GM23338 (cell line): ENCODE measurements at regions not wholly inside any gene's neighbourhood (a gene's known extent, or its start where the extent isn't known, plus 50 kb on each side); places are given as distances from the start of the nearest gene placed in this dataset.

Experiments used
- ATAC-seq: fragments of 200-7000 bp; cut with Tn5 transposase; 3 replicates; pipeline ENCODE4 v1.9.1; 2020
- DNase-seq: peaks from one replicate; pipeline ENCODE4 v3.0.0-alpha.2; 2015; ENCODE audit warnings: low spot score
- H2AFZ ChIP-seq: fragments of 200-600 bp; sonication (generic); 2 replicates; pipeline ENCODE4 v1.8.0; 2016; ENCODE audit warnings: antibody characterized with exemption, mild to moderate bottlenecking, moderate library complexity
- H3F3A ChIP-seq: fragments of 200-600 bp; sonication (generic); replicated peaks from 2 replicates; pipeline ENCODE4 v1.8.0; 2017; ENCODE audit warnings: antibody characterized with exemption, mixed run types, low read depth
- H3K27ac ChIP-seq: fragments of 200-600 bp; sonication (generic); 2 replicates; pipeline ENCODE4 v1.6.1; 2016; ENCODE audit warnings: low read depth
- H3K27me3 ChIP-seq: fragments of 200-600 bp; sonication (generic); 2 replicates; pipeline ENCODE4 v1.8.0; 2016; ENCODE audit warnings: mild to moderate bottlenecking, mixed run types, moderate library complexity; ENCODE audit not compliant: insufficient read depth
- H3K36me3 ChIP-seq: fragments of 200-600 bp; sonication (generic); 2 replicates; pipeline ENCODE4 v1.8.0; 2016; ENCODE audit warnings: mild to moderate bottlenecking; ENCODE audit not compliant: insufficient read depth
- H3K4me1 ChIP-seq: fragments of 200-600 bp; sonication (generic); 2 replicates; pipeline ENCODE4 v1.8.0; 2016; ENCODE audit warnings: mild to moderate bottlenecking, moderate library complexity; ENCODE audit not compliant: insufficient read depth
- H3K4me2 ChIP-seq: fragments of 200-600 bp; sonication (generic); 2 replicates; pipeline ENCODE4 v1.7.1; 2017; ENCODE audit warnings: mixed run types
- H3K4me3 ChIP-seq: fragments of 200-600 bp; sonication (generic); 2 replicates; pipeline ENCODE4 v1.6.1; 2016; ENCODE audit warnings: mixed run types
- H3K79me2 ChIP-seq: fragments of 200-600 bp; sonication (generic); replicated peaks from 2 replicates; pipeline ENCODE4 v1.8.0; 2017; ENCODE audit warnings: mild to moderate bottlenecking; ENCODE audit not compliant: insufficient read depth
- H3K9me2 ChIP-seq: fragments of 200-600 bp; sonication (generic); 2 replicates; pipeline ENCODE4 v1.8.0; 2017; ENCODE audit not compliant: insufficient read depth
- H4K20me1 ChIP-seq: fragments of 200-600 bp; sonication (generic); replicated peaks from 2 replicates; pipeline ENCODE4 v1.8.0; 2017; ENCODE audit warnings: mild to moderate bottlenecking; ENCODE audit not compliant: insufficient read depth
- H3K27ac Mint-ChIP-seq: 2 replicates; pipeline ENCODE4 v1.8.0; 2020; ENCODE audit warnings: inconsistent platforms, mild to moderate bottlenecking, moderate library complexity, mixed read lengths
- H3K27me3 Mint-ChIP-seq: 3 replicates; pipeline ENCODE4 v1.8.0; 2022; ENCODE audit warnings: low read depth, mild to moderate bottlenecking, moderate library complexity, mixed read lengths, inconsistent platforms; ENCODE audit not compliant: insufficient read depth, poor library complexity
- H3K36me3 Mint-ChIP-seq: 3 replicates; pipeline ENCODE4 v1.8.0; 2021; ENCODE audit warnings: low read depth, mild to moderate bottlenecking, inconsistent platforms, moderate library complexity, mixed read lengths
- H3K4me1 Mint-ChIP-seq: 3 replicates; pipeline ENCODE4 v1.8.0; 2020; ENCODE audit warnings: mild to moderate bottlenecking, inconsistent platforms, mixed read lengths
- H3K4me3 Mint-ChIP-seq: 3 replicates; pipeline ENCODE4 v1.8.0; 2021; ENCODE audit warnings: moderate library complexity, mild to moderate bottlenecking, inconsistent platforms, mixed read lengths
- H3K9me3 Mint-ChIP-seq: 3 replicates; pipeline ENCODE4 v1.8.0; 2020; ENCODE audit warnings: moderate library complexity, mild to moderate bottlenecking, inconsistent platforms, mixed read lengths
- EZH2phosphoT487 ChIP-seq: fragments of 200-600 bp; sonication (generic); IDR thresholded peaks from one replicate; pipeline ENCODE4 v1.8.1; 2018; ENCODE audit warnings: antibody characterized with exemption; ENCODE audit not compliant: unreplicated experiment
- JUNB ChIP-seq: IDR thresholded peaks from one replicate; pipeline ENCODE4 v1.6.1; 2016; ENCODE audit warnings: antibody characterized with exemption; ENCODE audit not compliant: unreplicated experiment
- STAT1 ChIP-seq: IDR thresholded peaks from one replicate; pipeline ENCODE4 v1.6.1; 2016; ENCODE audit warnings: antibody characterized with exemption; ENCODE audit not compliant: unreplicated experiment
- ZNF114 ChIP-seq: fragments of 250-450 bp; sonication (Bioruptor Pico); IDR thresholded peaks from 2 replicates; pipeline ENCODE4 v1.5.0; 2020; ENCODE audit warnings: mild to moderate bottlenecking, moderate library complexity
- TF ChIP-seq, protein P1 (sequence below), 2 experiments: fragments of 200-600 bp in 1 of 2; sonication (generic) in 1 of 2; conservative IDR thresholded peaks; 2 replicates each; pipeline versions ENCODE4 v1.5.1 to v1.6.1; 2016 to 2017; ENCODE audit warnings: antibody characterized with exemption in 2 of 2, low read depth in 2 of 2, mild to moderate bottlenecking in 2 of 2, moderate library complexity in 1 of 2
- TF ChIP-seq, protein P2 (sequence below): IDR thresholded peaks from one replicate; pipeline ENCODE4 v1.6.1; 2018; ENCODE audit warnings: antibody characterized with exemption; ENCODE audit not compliant: unreplicated experiment

DNA sequence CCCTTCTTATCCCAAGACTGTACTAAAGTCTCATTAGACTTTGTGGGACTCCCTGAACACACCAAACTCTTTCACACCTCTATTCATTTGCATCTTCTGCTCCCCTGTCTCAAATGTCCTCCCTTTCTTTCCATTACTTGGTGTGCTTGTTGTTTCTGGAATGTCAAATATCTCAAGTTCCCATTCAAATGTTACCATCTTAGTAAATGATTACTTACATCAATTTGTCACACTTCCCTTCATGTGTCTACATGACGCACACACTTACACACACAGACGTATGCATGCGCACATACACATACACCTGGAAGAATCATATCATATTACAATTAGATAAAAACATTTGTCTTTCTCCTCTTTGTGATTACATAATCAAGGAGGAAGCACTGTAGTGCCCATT, 210.8 kb upstream of the TEX13C start:
- no peak overlapping the region for H3K4me3 Mint-ChIP-seq

DNA sequence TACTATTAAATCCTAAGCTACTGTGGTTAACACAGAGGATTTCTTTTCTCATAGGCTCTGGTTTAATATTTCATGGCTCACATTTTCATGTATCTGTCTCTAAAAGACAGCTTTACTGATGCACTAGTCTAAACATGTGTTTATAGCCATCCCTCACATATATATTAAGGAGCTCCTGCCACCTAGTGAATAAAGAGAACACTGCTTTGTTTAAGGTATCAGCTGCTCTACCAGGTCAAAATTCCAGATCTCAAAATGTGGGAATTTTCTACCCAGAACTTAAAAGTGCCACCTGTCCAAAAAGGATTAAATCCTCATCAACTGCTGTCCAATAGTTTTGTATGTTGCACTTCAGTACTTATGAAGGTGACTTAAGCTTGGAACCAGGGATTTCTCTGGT, 188.5 kb upstream of the TEX13C start:
- Histone ChIP-seq H3K4me2 (no peak overlapping the region), H3K4me3 (no peak overlapping the region), H3K79me2 (no peaks in the 10 kb centered on the region), H3K27me3 (no peaks in the 10 kb centered on the region), H2AFZ (no peak overlapping the region), H3K9me2 (no peaks in the 10 kb centered on the region), H3K36me3 (no peaks in the 10 kb centered on the region), H3K27ac (no peak overlapping the region), H4K20me1 (no peaks in the 10 kb centered on the region), H3K4me1 (no peaks in the 10 kb centered on the region), H3F3A (no peaks in the 10 kb centered on the region)
- DNase-seq = peak; percentile 20
- Mint-ChIP-seq H3K27me3 (peaks cover 1% of the 10 kb centered on the region), H3K4me3 (no peak overlapping the region), H3K36me3 (peaks cover 4% of the 10 kb centered on the region; the same call in 2 of the 3 replicates), H3K27ac (no peak overlapping the region), H3K9me3 (peaks cover 4% of the 10 kb centered on the region; the same call in 2 of the 3 replicates), H3K4me1 (no peaks in the 10 kb centered on the region)
- peak; percentile 53 for ATAC-seq
- TF ChIP-seq JUNB (no peak), EZH2phosphoT487 (no peak)
- TF ChIP-seq, protein P1, sequence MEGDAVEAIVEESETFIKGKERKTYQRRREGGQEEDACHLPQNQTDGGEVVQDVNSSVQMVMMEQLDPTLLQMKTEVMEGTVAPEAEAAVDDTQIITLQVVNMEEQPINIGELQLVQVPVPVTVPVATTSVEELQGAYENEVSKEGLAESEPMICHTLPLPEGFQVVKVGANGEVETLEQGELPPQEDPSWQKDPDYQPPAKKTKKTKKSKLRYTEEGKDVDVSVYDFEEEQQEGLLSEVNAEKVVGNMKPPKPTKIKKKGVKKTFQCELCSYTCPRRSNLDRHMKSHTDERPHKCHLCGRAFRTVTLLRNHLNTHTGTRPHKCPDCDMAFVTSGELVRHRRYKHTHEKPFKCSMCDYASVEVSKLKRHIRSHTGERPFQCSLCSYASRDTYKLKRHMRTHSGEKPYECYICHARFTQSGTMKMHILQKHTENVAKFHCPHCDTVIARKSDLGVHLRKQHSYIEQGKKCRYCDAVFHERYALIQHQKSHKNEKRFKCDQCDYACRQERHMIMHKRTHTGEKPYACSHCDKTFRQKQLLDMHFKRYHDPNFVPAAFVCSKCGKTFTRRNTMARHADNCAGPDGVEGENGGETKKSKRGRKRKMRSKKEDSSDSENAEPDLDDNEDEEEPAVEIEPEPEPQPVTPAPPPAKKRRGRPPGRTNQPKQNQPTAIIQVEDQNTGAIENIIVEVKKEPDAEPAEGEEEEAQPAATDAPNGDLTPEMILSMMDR (conservative IDR thresholded peaks at IDR 0.05; ENCODE audit: low read depth in 2 of 2) = peak; percentile 41 to 44

More for the DNA sequence above, 210.8 kb upstream of the TEX13C start:
- H3K4me3 ChIP-seq = no peak overlapping the region
- Mint-ChIP-seq H3K9me3 (no peaks in the 10 kb centered on the region), H3K4me1 (peaks cover 2% of the 10 kb centered on the region; the same call in 2 of the 3 replicates), H3K27me3 (no peaks in the 10 kb centered on the region), H3K27ac (no peak overlapping the region), H3K36me3 (no peaks in the 10 kb centered on the region)
- no peaks in the 10 kb centered on the region for H3K36me3 ChIP-seq
- TF ChIP-seq ZNF114 (CRISPR knock-in tag) (no peak), STAT1 (no peak)
- no peak for DNase-seq
- H4K20me1 ChIP-seq = no peaks in the 10 kb centered on the region
- H2AFZ ChIP-seq = no peak overlapping the region
- no peak overlapping the region for H3K4me2 ChIP-seq
- no peaks in the 10 kb centered on the region for H3F3A ChIP-seq
- H3K27ac ChIP-seq = no peak overlapping the region
- no peak for ATAC-seq
- H3K4me1 ChIP-seq = no peaks in the 10 kb centered on the region
- H3K79me2 ChIP-seq = no peaks in the 10 kb centered on the region
- H3K27me3 ChIP-seq = no peaks in the 10 kb centered on the region
- no peaks in the 10 kb centered on the region for H3K9me2 ChIP-seq

DNA sequence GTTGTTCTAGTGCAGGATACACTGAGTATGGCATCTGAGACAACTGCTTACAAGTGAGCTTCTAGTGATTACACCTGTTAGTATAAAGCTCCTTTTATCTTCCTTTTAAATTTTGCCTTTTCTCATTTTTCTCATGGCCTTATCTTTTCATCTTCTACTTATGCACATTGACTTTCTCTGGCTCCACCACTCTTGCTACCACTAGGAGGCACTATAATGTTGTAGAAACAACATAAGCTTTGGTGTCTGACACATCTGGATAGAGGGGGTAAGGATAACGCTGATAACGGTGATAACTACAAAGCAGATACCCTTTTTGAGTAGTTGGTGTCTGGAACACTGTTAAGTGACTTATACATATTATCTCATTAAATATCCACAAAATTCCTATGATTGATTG, 187.4 kb upstream of the TEX13C start:
- Mint-ChIP-seq H3K9me3 (peaks cover 4% of the 10 kb centered on the region; the same call in 2 of the 3 replicates), H3K27ac (no peak overlapping the region), H3K27me3 (peaks cover 1% of the 10 kb centered on the region), H3K4me1 (no peaks in the 10 kb centered on the region), H3K36me3 (peaks cover 4% of the 10 kb centered on the region; the same call in 2 of the 3 replicates), H3K4me3 (no peak overlapping the region)
- DNase-seq (peak; percentile 72), ATAC-seq (peak; percentile 77)
- Histone ChIP-seq H3K4me2 (no peak overlapping the region), H2AFZ (no peak overlapping the region), H3K36me3 (no peaks in the 10 kb centered on the region), H4K20me1 (no peaks in the 10 kb centered on the region), H3K4me3 (no peak overlapping the region), H3K4me1 (no peaks in the 10 kb centered on the region), H3K79me2 (no peaks in the 10 kb centered on the region), H3K9me2 (no peaks in the 10 kb centered on the region), H3F3A (no peaks in the 10 kb centered on the region), H3K27ac (no peak overlapping the region), H3K27me3 (no peaks in the 10 kb centered on the region)
- TF ChIP-seq, protein P2, sequence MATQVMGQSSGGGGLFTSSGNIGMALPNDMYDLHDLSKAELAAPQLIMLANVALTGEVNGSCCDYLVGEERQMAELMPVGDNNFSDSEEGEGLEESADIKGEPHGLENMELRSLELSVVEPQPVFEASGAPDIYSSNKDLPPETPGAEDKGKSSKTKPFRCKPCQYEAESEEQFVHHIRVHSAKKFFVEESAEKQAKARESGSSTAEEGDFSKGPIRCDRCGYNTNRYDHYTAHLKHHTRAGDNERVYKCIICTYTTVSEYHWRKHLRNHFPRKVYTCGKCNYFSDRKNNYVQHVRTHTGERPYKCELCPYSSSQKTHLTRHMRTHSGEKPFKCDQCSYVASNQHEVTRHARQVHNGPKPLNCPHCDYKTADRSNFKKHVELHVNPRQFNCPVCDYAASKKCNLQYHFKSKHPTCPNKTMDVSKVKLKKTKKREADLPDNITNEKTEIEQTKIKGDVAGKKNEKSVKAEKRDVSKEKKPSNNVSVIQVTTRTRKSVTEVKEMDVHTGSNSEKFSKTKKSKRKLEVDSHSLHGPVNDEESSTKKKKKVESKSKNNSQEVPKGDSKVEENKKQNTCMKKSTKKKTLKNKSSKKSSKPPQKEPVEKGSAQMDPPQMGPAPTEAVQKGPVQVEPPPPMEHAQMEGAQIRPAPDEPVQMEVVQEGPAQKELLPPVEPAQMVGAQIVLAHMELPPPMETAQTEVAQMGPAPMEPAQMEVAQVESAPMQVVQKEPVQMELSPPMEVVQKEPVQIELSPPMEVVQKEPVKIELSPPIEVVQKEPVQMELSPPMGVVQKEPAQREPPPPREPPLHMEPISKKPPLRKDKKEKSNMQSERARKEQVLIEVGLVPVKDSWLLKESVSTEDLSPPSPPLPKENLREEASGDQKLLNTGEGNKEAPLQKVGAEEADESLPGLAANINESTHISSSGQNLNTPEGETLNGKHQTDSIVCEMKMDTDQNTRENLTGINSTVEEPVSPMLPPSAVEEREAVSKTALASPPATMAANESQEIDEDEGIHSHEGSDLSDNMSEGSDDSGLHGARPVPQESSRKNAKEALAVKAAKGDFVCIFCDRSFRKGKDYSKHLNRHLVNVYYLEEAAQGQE = no peak
- TF ChIP-seq, protein P1 (conservative IDR thresholded peaks at IDR 0.05; ENCODE audit: low read depth in 2 of 2) = peak; percentile 71 to 77
